ENCODE measurements at regions not wholly inside any gene's neighbourhood (a gene's known extent, or its start where the extent isn't known, plus 50 kb on each side); places are given as distances from the start of the nearest gene placed in this dataset.

DNA sequence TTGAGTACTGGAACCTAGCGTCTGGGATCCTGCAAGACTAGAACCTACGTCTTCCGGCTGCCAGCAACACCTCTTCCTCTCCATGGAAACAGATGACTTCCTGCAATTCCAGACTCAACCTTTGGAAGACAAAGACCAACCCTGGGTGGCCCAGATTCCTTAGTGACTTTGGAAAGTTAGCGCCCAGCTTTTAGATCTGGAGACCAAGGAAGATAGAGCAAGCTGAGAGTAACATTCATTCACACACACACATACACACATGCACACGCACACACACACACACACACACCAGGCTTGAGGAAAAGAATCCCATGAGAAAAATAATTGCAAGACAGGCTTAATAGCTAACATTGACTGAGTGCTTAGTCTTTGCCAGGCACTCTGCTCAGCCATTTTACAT lies 788.9 kb downstream of the UQCRFS1 start:
- intact Hi-C loops (cut with DNase I), result no loop called here
- no peaks in the 10 kb centered on the region for H3K36me3 ChIP-seq
- no peaks in the 10 kb centered on the region for H3K27me3 ChIP-seq
- TF ChIP-seq POLR2A (IDR thresholded peaks at IDR 0.05) (no peak), EP300 (IDR thresholded peaks at IDR 0.05) (no peak)
- TF ChIP-seq, protein P1, sequence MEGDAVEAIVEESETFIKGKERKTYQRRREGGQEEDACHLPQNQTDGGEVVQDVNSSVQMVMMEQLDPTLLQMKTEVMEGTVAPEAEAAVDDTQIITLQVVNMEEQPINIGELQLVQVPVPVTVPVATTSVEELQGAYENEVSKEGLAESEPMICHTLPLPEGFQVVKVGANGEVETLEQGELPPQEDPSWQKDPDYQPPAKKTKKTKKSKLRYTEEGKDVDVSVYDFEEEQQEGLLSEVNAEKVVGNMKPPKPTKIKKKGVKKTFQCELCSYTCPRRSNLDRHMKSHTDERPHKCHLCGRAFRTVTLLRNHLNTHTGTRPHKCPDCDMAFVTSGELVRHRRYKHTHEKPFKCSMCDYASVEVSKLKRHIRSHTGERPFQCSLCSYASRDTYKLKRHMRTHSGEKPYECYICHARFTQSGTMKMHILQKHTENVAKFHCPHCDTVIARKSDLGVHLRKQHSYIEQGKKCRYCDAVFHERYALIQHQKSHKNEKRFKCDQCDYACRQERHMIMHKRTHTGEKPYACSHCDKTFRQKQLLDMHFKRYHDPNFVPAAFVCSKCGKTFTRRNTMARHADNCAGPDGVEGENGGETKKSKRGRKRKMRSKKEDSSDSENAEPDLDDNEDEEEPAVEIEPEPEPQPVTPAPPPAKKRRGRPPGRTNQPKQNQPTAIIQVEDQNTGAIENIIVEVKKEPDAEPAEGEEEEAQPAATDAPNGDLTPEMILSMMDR (IDR thresholded peaks at IDR 0.05), result no peak
- H3K4me1 ChIP-seq (ENCODE audit: insufficient read depth), result no peaks in the 10 kb centered on the region
- DNase-seq, result no peak
- H3K4me3 ChIP-seq, result no peak overlapping the region
- H3K27ac ChIP-seq, result no peak overlapping the region
- WGBS, 3 donors, result 67 to 69% (median 68%) methylated on average over 5 of the region's 5 CpGs
- H3K9me3 ChIP-seq, result no peaks in the 10 kb centered on the region

GRCh38 chr19:28422791-28423650 lies 789.9 kb downstream of the UQCRFS1 start:
- intact Hi-C loops (cut with DNase I), result no loop called here
- H3K4me1 ChIP-seq (ENCODE audit: insufficient read depth), result no peaks in the 10 kb centered on the region
- no peaks in the 10 kb centered on the region for H3K27me3 ChIP-seq
- no peak overlapping the region for H3K27ac ChIP-seq
- H3K4me3 ChIP-seq, result no peak overlapping the region
- TF ChIP-seq EP300 (IDR thresholded peaks at IDR 0.05) (no peak), POLR2A (IDR thresholded peaks at IDR 0.05) (no peak)
- TF ChIP-seq, protein P1 (IDR thresholded peaks at IDR 0.05), result no peak
- H3K36me3 ChIP-seq, result no peaks in the 10 kb centered on the region
- DNase-seq, result no peak
- WGBS, 3 donors, result 55 to 65% (median 65%) methylated on average over 6 of the region's 6 CpGs
- H3K9me3 ChIP-seq, result no peaks in the 10 kb centered on the region

- WGBS, 3 donors, result 78 to 85% (median 78%) methylated on average over 7 of the region's 7 CpGs
- intact Hi-C loops (cut with DNase I), result no loop called here
- Histone ChIP-seq H3K9me3 (no peaks in the 10 kb centered on the region), H3K36me3 (no peaks in the 10 kb centered on the region), H3K27me3 (no peaks in the 10 kb centered on the region), H3K4me1 (ENCODE audit: insufficient read depth) (no peaks in the 10 kb centered on the region), H3K4me3 (no peak overlapping the region), H3K27ac (no peak overlapping the region)
- no peak for DNase-seq
- TF ChIP-seq POLR2A (IDR thresholded peaks at IDR 0.05), result no peak
- TF ChIP-seq, protein P1 (IDR thresholded peaks at IDR 0.05), result no peak
- TF ChIP-seq EP300 (IDR thresholded peaks at IDR 0.05), result no peak
Observed at GRCh38 chr19:28422046-28422445, 790.9 kb downstream of the UQCRFS1 start.

DNA sequence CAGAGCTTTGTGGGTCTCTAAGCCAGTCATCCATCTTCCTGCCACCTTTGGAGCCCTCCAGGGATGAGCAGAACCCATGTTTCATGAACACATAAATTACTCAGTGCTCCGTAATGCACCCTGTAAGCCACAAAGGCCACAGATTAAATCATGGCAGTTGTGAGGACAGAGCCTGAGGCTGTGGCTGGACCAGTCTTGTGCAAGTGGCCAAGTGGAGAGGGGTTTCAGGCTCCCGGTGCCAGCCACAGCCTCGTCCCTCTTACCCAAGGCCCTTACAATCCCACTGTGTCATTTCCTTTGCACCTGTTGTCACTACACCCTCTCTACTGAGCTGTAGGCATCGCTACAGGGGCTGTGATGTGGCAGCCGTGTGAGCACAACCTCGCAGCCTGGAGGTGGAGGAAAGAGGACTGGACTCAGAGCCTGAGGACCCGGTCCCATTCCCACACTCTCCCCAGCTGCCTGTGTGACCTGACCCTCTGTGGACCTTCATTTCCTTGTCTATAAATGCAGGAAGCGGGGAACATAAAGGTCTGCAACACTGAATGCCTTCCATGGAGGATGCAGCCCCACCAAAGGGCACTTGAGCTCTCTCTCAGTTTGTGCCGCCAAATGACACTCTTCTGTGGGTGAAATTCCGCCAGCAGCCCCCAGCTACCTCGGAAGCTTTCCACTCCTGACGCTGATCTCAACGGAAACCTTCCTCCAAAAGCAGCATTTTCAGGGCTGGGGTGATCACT lies 792.0 kb downstream of the UQCRFS1 start:
- no peak overlapping the region for H3K4me3 ChIP-seq
- 76 to 85% (median 79%) methylated on average over 13 of the region's 13 CpGs for WGBS, 3 donors
- intact Hi-C loops (cut with DNase I), result no loop called here
- no peaks in the 10 kb centered on the region for H3K36me3 ChIP-seq
- no peaks in the 10 kb centered on the region for H3K9me3 ChIP-seq
- H3K27ac ChIP-seq, result no peak overlapping the region
- TF ChIP-seq, protein P1 (IDR thresholded peaks at IDR 0.05), result no peak
- TF ChIP-seq EP300 (IDR thresholded peaks at IDR 0.05) (no peak), POLR2A (IDR thresholded peaks at IDR 0.05) (no peak)
- no peak for DNase-seq
- H3K27me3 ChIP-seq, result no peaks in the 10 kb centered on the region
- H3K4me1 ChIP-seq (ENCODE audit: insufficient read depth), result no peaks in the 10 kb centered on the region
